ENCODE measurements at regions not wholly inside any gene's neighbourhood (a gene's known extent, or its start where the extent isn't known, plus 50 kb on each side); places are given as distances from the start of the nearest gene placed in this dataset.

GRCh38 chr17:77426676-77427386, 286.1 kb downstream of the SEC14L1 start (continued):
- TF ChIP-seq ZNF785 (CRISPR knock-in tag; IDR thresholded peaks at IDR 0.05): no peak
- TF ChIP-seq, protein P1, sequence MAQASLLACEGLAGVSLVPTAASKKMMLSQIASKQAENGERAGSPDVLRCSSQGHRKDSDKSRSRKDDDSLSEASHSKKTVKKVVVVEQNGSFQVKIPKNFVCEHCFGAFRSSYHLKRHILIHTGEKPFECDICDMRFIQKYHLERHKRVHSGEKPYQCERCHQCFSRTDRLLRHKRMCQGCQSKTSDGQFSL (CRISPR knock-in tag; IDR thresholded peaks at IDR 0.05): no peak
- TF ChIP-seq, protein P1 (tag; IDR thresholded peaks at IDR 0.05): no peak
- TF ChIP-seq, protein P2, sequence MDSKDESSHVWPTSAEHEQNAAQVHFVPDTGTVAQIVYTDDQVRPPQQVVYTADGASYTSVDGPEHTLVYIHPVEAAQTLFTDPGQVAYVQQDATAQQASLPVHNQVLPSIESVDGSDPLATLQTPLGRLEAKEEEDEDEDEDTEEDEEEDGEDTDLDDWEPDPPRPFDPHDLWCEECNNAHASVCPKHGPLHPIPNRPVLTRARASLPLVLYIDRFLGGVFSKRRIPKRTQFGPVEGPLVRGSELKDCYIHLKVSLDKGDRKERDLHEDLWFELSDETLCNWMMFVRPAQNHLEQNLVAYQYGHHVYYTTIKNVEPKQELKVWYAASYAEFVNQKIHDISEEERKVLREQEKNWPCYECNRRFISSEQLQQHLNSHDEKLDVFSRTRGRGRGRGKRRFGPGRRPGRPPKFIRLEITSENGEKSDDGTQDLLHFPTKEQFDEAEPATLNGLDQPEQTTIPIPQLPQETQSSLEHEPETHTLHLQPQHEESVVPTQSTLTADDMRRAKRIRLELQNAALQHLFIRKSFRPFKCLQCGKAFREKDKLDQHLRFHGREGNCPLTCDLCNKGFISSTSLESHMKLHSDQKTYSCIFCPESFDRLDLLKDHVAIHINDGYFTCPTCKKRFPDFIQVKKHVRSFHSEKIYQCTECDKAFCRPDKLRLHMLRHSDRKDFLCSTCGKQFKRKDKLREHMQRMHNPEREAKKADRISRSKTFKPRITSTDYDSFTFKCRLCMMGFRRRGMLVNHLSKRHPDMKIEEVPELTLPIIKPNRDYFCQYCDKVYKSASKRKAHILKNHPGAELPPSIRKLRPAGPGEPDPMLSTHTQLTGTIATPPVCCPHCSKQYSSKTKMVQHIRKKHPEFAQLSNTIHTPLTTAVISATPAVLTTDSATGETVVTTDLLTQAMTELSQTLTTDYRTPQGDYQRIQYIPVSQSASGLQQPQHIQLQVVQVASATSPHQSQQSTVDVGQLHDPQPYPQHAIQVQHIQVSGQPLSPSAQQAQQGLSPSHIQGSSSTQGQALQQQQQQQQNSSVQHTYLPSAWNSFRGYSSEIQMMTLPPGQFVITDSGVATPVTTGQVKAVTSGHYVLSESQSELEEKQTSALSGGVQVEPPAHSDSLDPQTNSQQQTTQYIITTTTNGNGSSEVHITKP (IDR thresholded peaks at IDR 0.05; ENCODE audit: partially characterized antibody): no peak
- TF ChIP-seq NFIC (IDR thresholded peaks at IDR 0.05): peak; percentile 34; the same call in 1 of the 2 replicates
- TF ChIP-seq ZNF224 (CRISPR knock-in tag; IDR thresholded peaks at IDR 0.05): no peak
- TF ChIP-seq TGIF2 (CRISPR knock-in tag; IDR thresholded peaks at IDR 0.05): no peak
- no peak for TF ChIP-seq NRF1 (conservative IDR thresholded peaks at IDR 0.05 in 1 of 2, IDR thresholded peaks at IDR 0.05 in 1 of 2)
- TF ChIP-seq NFATC3 (IDR thresholded peaks at IDR 0.05): no peak
- TF ChIP-seq TEAD1 (CRISPR knock-in tag; IDR thresholded peaks at IDR 0.05): 0 out of 4 replicates have a peak, but pooled peaks of 1 of the 2 experiments have one; percentile 66
- no peak for TF ChIP-seq DDX20 (tag; IDR thresholded peaks at IDR 0.05; ENCODE audit: low read depth)
- TF ChIP-seq SRSF1 (IDR thresholded peaks at IDR 0.05; ENCODE audit: low read depth, low read length): no peak
- no peak for TF ChIP-seq TRIM24 (IDR thresholded peaks at IDR 0.05)
- no peak for TF ChIP-seq HEY1 (CRISPR knock-in tag; IDR thresholded peaks at IDR 0.05; ENCODE audit: borderline replicate concordance)
- TF ChIP-seq ADNP (tag; IDR thresholded peaks at IDR 0.05): peak; percentile 90
- TF ChIP-seq SMAD4 (CRISPR knock-in tag; conservative IDR thresholded peaks at IDR 0.05): no peak
- no peak for TF ChIP-seq CUX1 (CRISPR knock-in tag; IDR thresholded peaks at IDR 0.05)
- no peak for TF ChIP-seq ZNF146 (CRISPR knock-in tag; IDR thresholded peaks at IDR 0.05; ENCODE audit: unreplicated experiment)
- no peak for TF ChIP-seq DACH1 (IDR thresholded peaks at IDR 0.05; ENCODE audit: partially characterized antibody)
- no peak for TF ChIP-seq ZNF23 (CRISPR knock-in tag; IDR thresholded peaks at IDR 0.05)
